C4-2B (cell line): ENCODE measurements at regions not wholly inside any gene's neighbourhood (a gene's known extent, or its start where the extent isn't known, plus 50 kb on each side); places are given as distances from the start of the nearest gene placed in this dataset.
A peak's percentile ranks its signal among the peaks of the same experiment; 100 is the strongest.

Source experiments
- H3K27ac ChIP-seq: fragments of 450-650 bp; 2 replicates; pipeline ENCODE4 v1.5.1; 2017
- ZFX ChIP-seq: fragments of 450-650 bp; IDR thresholded peaks from 2 replicates; pipeline ENCODE4 v1.6.1; 2017
- TF ChIP-seq, protein P1 (sequence below): fragments of 450-650 bp; conservative IDR thresholded peaks from 2 replicates; pipeline ENCODE4 v1.5.1; 2017; ENCODE audit warnings: mild to moderate bottlenecking

- H3K27ac ChIP-seq, result no peak overlapping the region
- no peak for TF ChIP-seq ZFX
- TF ChIP-seq, protein P1, sequence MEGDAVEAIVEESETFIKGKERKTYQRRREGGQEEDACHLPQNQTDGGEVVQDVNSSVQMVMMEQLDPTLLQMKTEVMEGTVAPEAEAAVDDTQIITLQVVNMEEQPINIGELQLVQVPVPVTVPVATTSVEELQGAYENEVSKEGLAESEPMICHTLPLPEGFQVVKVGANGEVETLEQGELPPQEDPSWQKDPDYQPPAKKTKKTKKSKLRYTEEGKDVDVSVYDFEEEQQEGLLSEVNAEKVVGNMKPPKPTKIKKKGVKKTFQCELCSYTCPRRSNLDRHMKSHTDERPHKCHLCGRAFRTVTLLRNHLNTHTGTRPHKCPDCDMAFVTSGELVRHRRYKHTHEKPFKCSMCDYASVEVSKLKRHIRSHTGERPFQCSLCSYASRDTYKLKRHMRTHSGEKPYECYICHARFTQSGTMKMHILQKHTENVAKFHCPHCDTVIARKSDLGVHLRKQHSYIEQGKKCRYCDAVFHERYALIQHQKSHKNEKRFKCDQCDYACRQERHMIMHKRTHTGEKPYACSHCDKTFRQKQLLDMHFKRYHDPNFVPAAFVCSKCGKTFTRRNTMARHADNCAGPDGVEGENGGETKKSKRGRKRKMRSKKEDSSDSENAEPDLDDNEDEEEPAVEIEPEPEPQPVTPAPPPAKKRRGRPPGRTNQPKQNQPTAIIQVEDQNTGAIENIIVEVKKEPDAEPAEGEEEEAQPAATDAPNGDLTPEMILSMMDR, result no peak
These were observed 231.9 kb upstream of the HAND2 start for GRCh38 chr4:173761938-173762337.

- TF ChIP-seq, protein P1, result no peak
- TF ChIP-seq ZFX, result no peak
- no peak overlapping the region for H3K27ac ChIP-seq
These were observed 231.2 kb upstream of the HAND2 start for GRCh38 chr4:173761236-173761635.

DNA sequence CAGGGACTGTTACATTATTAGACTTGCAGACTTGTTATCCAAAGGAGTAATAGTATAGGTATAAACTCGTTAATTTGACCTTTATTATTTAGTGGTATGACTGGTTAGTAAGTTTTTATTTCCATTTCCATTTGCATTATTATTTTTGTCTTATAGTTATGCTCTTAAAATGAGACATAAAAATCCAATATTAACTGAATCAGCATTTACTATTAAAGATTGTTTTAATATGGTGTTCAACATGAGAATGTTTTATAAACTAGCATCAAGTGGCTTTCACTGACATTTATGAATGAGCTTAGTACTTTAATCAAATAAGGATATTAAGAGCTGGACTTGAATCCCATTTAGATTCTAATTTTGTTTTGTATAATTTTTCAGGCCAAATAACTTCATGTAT is 228.1 kb upstream of the HAND2 start:
- no peak for TF ChIP-seq ZFX
- TF ChIP-seq, protein P1, result no peak
- no peak overlapping the region for H3K27ac ChIP-seq

- no peak for TF ChIP-seq ZFX
- TF ChIP-seq, protein P1, result no peak
- no peak overlapping the region for H3K27ac ChIP-seq
These were observed 223.4 kb upstream of the HAND2 start for GRCh38 chr4:173753408-173753807.

DNA sequence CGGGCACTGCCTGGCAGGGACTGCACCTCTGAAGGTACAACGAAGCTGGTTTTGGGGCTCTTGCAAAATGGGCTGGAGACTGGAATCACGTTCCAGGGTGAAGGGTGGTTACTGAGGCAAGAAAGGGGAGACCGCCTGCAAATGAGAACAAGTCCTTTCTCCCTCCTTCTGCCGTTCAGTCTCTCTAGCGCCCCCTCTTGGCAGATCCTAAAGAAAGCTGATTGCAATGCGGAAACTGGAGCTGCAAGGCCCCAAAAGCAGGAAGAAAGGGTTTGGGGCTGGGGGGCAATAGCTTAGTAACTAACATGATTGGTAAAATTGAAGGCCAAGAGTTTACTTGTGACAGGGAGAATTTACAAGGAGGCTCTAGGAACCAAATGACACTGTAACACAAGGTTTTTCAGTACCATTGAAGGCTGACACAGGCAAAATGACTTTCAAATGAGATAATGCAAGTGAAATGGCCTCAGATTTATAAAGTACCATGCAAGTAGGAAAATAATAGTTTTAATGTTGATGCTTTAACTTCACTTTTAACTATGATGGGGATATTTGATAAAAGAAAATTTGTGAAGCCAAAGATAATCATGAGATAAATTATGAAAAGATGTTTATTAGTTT is 222.7 kb upstream of the HAND2 start:
- TF ChIP-seq, protein P1, result peak; percentile 79
- TF ChIP-seq ZFX, result no peak
- H3K27ac ChIP-seq, result no peak overlapping the region

GRCh38 chr4:173748353-173748752 is 218.3 kb upstream of the HAND2 start:
- H3K27ac ChIP-seq, result no peak overlapping the region
- TF ChIP-seq, protein P1, result no peak; the same call in 1 of the 2 replicates
- no peak for TF ChIP-seq ZFX

- TF ChIP-seq ZFX, result no peak
- TF ChIP-seq, protein P1, result no peak
- H3K27ac ChIP-seq, result no peak overlapping the region
These were observed 217.7 kb upstream of the HAND2 start for GRCh38 chr4:173747537-173748257.
